Parathyroid adenoma (tissue), 2 donors: ENCODE measurements at regions not wholly inside any gene's neighbourhood (a gene's known extent, or its start where the extent isn't known, plus 50 kb on each side); places are given as distances from the start of the nearest gene placed in this dataset.
"Not testable (repeated sequence)": the region's sequence is repeated elsewhere in the genome, so short reads cannot be mapped to it uniquely, and the experiment has no call there.

Experiments used
- H2AFZ ChIP-seq: fragments of 300-600 bp; sonication (generic); one replicate; pipeline ENCODE4 v1.7.0; 2017; ENCODE audit warnings: antibody characterized with exemption, mild to moderate bottlenecking
- H3K27ac ChIP-seq: fragments of 300-600 bp; sonication (generic); one replicate; pipeline ENCODE4 v1.7.0; 2017
- H3K27me3 ChIP-seq: fragments of 300-600 bp; sonication (generic); one replicate; pipeline ENCODE4 v1.7.0; 2017; ENCODE audit warnings: low read length; ENCODE audit not compliant: control insufficient read depth, insufficient read depth
- H3K36me3 ChIP-seq: fragments of 300-600 bp; sonication (generic); one replicate; pipeline ENCODE4 v1.7.0; 2017; ENCODE audit warnings: low read length; ENCODE audit not compliant: control insufficient read depth, insufficient read depth
- H3K4me1 ChIP-seq: fragments of 300-600 bp; sonication (generic); one replicate; pipeline ENCODE4 v1.7.0; 2017; ENCODE audit warnings: control low read depth
- H3K4me2 ChIP-seq: fragments of 300-600 bp; sonication (generic); one replicate; pipeline ENCODE4 v1.7.0; 2017; ENCODE audit warnings: low read length
- H3K4me3 ChIP-seq: fragments of 300-600 bp; sonication (generic); one replicate; pipeline ENCODE4 v1.7.0; 2017; ENCODE audit warnings: low read depth, low read length
- H3K79me2 ChIP-seq: fragments of 300-600 bp; sonication (generic); one replicate; pipeline ENCODE4 v1.7.0; 2017; ENCODE audit warnings: control low read depth
- H3K9ac ChIP-seq: fragments of 300-600 bp; sonication (generic); one replicate; pipeline ENCODE4 v1.7.0; 2017; ENCODE audit warnings: mild to moderate bottlenecking
- H3K9me3 ChIP-seq: fragments of 300-600 bp; sonication (generic); one replicate; pipeline ENCODE4 v1.7.0; 2017; ENCODE audit warnings: low read length; ENCODE audit not compliant: control insufficient read depth
- CTCF ChIP-seq: fragments of 300-600 bp; sonication (generic); IDR thresholded peaks from one replicate; pipeline ENCODE4 v1.7.0; 2017; ENCODE audit warnings: antibody characterized with exemption, mild to moderate bottlenecking
- donor health status: primary hyperparathyroidism.

GRCh38 chr11:33531743-33532181 lies 168.9 kb downstream of the C11orf91 start:
- peak overlapping the region; percentile 29 for H3K27ac ChIP-seq
- H3K4me1 ChIP-seq: peaks cover 9% of the 10 kb centered on the region
- H3K36me3 ChIP-seq: no peaks in the 10 kb centered on the region
- peaks cover 20% of the 10 kb centered on the region for H3K79me2 ChIP-seq
- H2AFZ ChIP-seq: no peak overlapping the region
- H3K9ac ChIP-seq: no peak overlapping the region
- no peak overlapping the region for H3K4me3 ChIP-seq
- no peaks in the 10 kb centered on the region for H3K9me3 ChIP-seq
- no peak for TF ChIP-seq CTCF
- no peak overlapping the region for H3K4me2 ChIP-seq
- no peaks in the 10 kb centered on the region for H3K27me3 ChIP-seq

GRCh38 chr11:33530815-33531214 lies 169.8 kb downstream of the C11orf91 start:
- Histone ChIP-seq H3K4me1 (peaks cover 9% of the 10 kb centered on the region), H3K27me3 (no peaks in the 10 kb centered on the region), H3K4me3 (no peak overlapping the region), H3K36me3 (no peaks in the 10 kb centered on the region), H2AFZ (no peak overlapping the region), H3K9me3 (no peaks in the 10 kb centered on the region), H3K9ac (no peak overlapping the region), H3K27ac (no peak overlapping the region), H3K4me2 (no peak overlapping the region), H3K79me2 (peaks cover 20% of the 10 kb centered on the region)
- no peak for TF ChIP-seq CTCF

GRCh38 chr11:33529461-33529860 lies 171.2 kb downstream of the C11orf91 start:
- no peak for TF ChIP-seq CTCF
- peaks cover 9% of the 10 kb centered on the region for H3K4me1 ChIP-seq
- H3K9me3 ChIP-seq: no peaks in the 10 kb centered on the region
- no peak overlapping the region for H3K4me2 ChIP-seq
- no peak overlapping the region for H2AFZ ChIP-seq
- peaks cover 25% of the 10 kb centered on the region for H3K79me2 ChIP-seq
- no peak overlapping the region for H3K9ac ChIP-seq
- H3K36me3 ChIP-seq: no peaks in the 10 kb centered on the region
- H3K4me3 ChIP-seq: no peak overlapping the region
- H3K27me3 ChIP-seq: no peaks in the 10 kb centered on the region
- H3K27ac ChIP-seq: no peak overlapping the region

- H3K79me2 ChIP-seq: peaks cover 25% of the 10 kb centered on the region
- not testable (repeated sequence) for H3K4me1 ChIP-seq, H3K9ac ChIP-seq, H3K9me3 ChIP-seq, H3K4me2 ChIP-seq, H3K27me3 ChIP-seq, H3K36me3 ChIP-seq, H3K27ac ChIP-seq, H3K4me3 ChIP-seq, H2AFZ ChIP-seq
Observed at GRCh38 chr11:33527738-33528137, 172.9 kb downstream of the C11orf91 start.

- no peak overlapping the region for H3K27ac ChIP-seq
- no peaks in the 10 kb centered on the region for H3K36me3 ChIP-seq
- H3K9ac ChIP-seq: no peak overlapping the region
- no peak overlapping the region for H2AFZ ChIP-seq
- no peak for TF ChIP-seq CTCF
- H3K4me3 ChIP-seq: no peak overlapping the region
- peaks cover 17% of the 10 kb centered on the region for H3K79me2 ChIP-seq
- no peaks in the 10 kb centered on the region for H3K27me3 ChIP-seq
- no peak overlapping the region for H3K4me2 ChIP-seq
- H3K9me3 ChIP-seq: no peaks in the 10 kb centered on the region
- no peaks in the 10 kb centered on the region for H3K4me1 ChIP-seq
Observed at GRCh38 chr11:33525789-33526188, 174.8 kb downstream of the C11orf91 start.
